GM13977 (cell line): ENCODE measurements at regions not wholly inside any gene's neighbourhood (a gene's known extent, or its start where the extent isn't known, plus 50 kb on each side); places are given as distances from the start of the nearest gene placed in this dataset.

Source experiments
- DNase-seq: peaks from one replicate; pipeline ENCODE4 v3.0.0; 2012; ENCODE audit warnings: low spot score
- in situ Hi-C: fragments of 300-500 bp; cut with MboI; formaldehyde crosslinking; loops from one replicate; pipeline ENCODE4 v1.12.0; 2022; ENCODE audit warnings: low sequenced_read_pairs, low pct_unique_long_range_greater_than_20kb, mixed read lengths, inconsistent platforms; ENCODE audit not compliant: unreplicated experiment
- TF ChIP-seq, protein P1 (sequence below): IDR thresholded peaks from 2 replicates; pipeline ENCODE4 v1.5.1; 2012; ENCODE audit warnings: mild to moderate bottlenecking, control low read depth; ENCODE audit not compliant: insufficient read depth; ENCODE audit errors: extremely low read depth, missing control alignments

DNA sequence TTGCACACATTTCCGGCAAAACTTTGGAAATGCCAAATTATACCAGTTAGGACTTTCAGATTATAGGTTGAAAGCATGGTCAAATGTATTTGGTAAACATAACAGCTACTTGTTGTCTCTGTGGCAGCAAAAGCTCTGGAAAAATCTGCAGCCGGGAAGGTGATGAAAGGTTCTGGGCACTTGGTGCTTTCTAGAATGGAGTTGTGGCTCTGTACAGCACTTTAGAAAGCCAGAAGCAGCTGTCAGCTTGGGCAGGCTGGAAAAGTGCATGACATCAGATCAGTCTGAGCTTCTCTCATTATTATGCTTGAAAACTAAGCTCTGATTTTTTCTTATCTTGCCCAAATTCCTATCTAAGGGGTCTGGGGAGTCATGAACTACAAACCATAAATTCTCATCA, 118.6 kb upstream of the MAST4 start:
- no peak for DNase-seq
- in situ Hi-C loops: no loop called here
- TF ChIP-seq, protein P1, sequence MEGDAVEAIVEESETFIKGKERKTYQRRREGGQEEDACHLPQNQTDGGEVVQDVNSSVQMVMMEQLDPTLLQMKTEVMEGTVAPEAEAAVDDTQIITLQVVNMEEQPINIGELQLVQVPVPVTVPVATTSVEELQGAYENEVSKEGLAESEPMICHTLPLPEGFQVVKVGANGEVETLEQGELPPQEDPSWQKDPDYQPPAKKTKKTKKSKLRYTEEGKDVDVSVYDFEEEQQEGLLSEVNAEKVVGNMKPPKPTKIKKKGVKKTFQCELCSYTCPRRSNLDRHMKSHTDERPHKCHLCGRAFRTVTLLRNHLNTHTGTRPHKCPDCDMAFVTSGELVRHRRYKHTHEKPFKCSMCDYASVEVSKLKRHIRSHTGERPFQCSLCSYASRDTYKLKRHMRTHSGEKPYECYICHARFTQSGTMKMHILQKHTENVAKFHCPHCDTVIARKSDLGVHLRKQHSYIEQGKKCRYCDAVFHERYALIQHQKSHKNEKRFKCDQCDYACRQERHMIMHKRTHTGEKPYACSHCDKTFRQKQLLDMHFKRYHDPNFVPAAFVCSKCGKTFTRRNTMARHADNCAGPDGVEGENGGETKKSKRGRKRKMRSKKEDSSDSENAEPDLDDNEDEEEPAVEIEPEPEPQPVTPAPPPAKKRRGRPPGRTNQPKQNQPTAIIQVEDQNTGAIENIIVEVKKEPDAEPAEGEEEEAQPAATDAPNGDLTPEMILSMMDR: no peak

DNA sequence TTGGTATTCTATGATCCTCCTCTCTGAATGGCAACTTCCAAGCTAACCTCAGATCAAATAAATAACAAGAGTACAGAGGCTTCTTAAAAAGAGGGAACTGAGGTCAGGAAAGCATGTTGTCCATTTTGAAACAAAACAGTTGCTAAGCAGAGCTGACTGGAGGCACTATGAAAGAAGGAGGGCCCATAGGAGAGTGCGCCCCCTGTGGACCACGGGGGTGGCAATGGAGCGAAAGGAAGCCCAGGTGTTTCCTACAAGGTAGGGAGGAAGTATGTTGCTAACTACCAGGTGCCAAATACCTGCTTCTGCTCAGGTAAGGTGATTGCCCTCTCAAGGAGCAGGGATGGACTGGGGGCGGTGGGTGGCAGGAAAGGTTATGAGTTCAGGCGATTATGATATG, 101.8 kb upstream of the MAST4 start:
- in situ Hi-C loops: no loop called here
- TF ChIP-seq, protein P1: peak; percentile 51
- peak; percentile 16 for DNase-seq

DNA sequence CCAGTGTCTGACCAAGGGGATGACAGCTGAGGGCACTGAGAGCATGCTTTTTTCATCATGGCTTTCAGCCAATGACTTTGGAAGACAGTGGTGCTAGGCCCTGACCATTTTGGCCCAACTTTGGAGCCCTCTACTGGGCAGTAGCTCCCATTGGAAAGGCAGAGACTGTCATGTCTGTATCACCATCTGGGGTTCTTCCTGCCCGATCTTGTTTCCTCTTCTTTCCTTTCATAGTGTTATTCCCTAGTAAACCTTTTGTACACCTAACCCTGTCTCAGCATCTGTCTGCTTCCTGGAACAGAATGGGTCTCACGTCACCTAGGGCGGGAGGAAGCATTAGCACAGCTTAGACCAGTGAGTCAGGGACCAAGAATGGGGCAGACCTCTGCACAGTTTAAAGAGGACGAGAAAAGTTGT, 97.4 kb upstream of the MAST4 start:
- DNase-seq: peak; percentile 18
- TF ChIP-seq, protein P1: peak; percentile 41
- in situ Hi-C loops: no loop called here

DNA sequence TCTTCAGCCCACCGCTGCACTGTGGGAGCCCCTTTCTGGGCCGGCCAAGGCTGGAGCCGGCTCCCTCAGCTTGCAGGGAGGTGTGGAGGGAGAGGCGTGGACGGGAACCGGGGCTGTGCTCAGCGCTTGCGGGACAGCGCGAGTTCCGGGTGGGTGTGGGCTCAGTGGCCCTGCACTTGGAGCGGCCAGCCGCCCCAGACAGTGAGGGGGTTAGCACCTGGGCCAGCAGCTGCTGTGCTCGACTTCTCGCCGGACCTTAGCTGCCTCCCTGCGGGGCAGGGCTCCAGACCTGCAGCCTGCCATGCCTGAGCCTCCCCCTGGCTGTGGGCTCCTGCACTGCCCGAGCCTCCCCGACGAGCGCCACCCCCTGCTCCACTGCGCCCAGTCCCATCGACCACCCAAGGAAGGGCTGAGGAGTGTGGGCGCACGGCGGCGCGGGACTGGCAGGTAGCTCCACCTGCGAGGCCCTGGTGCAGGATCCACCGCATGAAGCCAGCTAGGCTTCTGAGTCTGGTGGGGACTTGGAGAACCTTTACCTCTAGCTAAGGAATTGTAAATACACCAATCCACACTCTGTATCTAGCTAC, 92.9 kb upstream of the MAST4 start:
- TF ChIP-seq, protein P1: no peak
- in situ Hi-C loops: no loop called here
- DNase-seq: no peak

DNA sequence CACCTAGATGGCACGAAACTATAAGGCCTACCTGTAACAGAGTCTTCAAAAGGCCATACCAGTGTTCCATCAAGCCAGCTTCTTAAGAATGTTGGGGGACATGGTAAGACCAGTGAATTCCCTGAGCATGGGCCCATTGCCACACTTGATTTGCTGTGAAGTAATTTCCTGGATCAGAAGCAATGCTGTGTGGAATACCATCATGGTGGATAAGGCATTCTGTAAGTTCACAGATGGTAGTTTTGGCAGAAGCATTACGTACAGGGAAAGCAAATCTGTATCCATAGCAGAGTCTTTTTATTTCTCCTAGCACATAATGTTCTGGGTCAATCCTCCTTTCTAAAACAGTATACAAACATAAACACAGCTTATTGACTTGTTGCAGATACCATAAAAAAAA, 89.1 kb upstream of the MAST4 start:
- in situ Hi-C loops: no loop called here
- no peak for DNase-seq
- TF ChIP-seq, protein P1: no peak

DNA sequence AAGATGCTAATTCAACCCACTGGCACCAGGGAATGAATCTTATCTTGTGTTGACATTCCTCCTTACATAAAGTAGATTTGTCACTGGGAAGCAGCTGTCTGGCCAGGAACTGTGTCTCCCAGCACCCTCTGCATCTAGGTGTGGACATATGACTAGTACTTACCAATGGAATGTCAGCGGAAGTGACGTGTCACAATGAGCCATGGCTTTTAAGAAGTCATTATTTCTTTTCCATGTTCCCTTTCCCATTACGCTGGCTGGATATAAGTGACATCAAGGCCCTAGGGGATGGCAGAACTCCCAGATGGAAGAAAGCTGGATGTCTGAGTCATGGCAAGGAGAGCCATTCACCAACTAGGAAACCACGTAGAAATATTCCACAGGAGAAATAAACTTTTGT, 84.7 kb upstream of the MAST4 start:
- in situ Hi-C loops: no loop called here
- TF ChIP-seq, protein P1: no peak
- no peak for DNase-seq

DNA sequence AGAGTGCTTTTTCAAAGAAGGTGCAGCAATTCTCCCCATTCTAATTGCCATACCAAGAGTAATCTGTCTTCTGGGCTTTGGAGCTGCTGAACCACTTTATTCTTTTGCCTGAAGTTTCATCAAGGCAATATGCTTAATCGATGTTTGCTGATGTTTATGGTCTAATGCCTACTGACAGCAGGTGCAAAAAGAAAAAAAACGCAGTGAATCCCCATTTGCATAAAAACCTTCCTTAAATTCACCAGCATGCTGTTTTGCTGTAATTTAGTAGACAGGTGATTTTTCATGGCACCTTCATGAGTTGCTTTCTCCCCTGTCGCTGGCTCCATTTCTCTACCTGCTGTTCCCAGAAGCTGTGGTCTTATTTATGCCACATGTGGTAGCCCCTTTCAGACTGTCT, 83.1 kb upstream of the MAST4 start:
- DNase-seq: no peak
- in situ Hi-C loops: no loop called here
- TF ChIP-seq, protein P1: no peak
